K562 (cell line): ENCODE measurements at regions not wholly inside any gene's neighbourhood (a gene's known extent, or its start where the extent isn't known, plus 50 kb on each side); places are given as distances from the start of the nearest gene placed in this dataset.

ENCODE experiments used
- DEAF1 ChIP-seq: fragments of 450-650 bp; formaldehyde crosslinking; IDR thresholded peaks from 2 replicates; pipeline ENCODE4 v1.4.0; 2020; ENCODE audit warnings: mild to moderate bottlenecking, moderate library complexity
- EP300 ChIP-seq: IDR thresholded peaks from 2 replicates; pipeline ENCODE4 v1.6.1; 2012; ENCODE audit warnings: low read length, improper control_type of control experiment
- REST ChIP-seq, 2 experiments: fragments of 450-650 bp; formaldehyde crosslinking in 1 of 2; IDR thresholded peaks; 2 replicates each; pipeline versions ENCODE4 v1.4.0 to v1.6.1; 2014 to 2020; ENCODE audit warnings: mild to moderate bottlenecking in 2 of 2, borderline replicate concordance in 1 of 2, low read depth in 1 of 2
- STAG1 ChIP-seq: sonication (generic); formaldehyde crosslinking; IDR thresholded peaks from 2 replicates; pipeline ENCODE4 v1.5.0; 2020; ENCODE audit warnings: missing genetic modification reagents, borderline replicate concordance
- ZNF830 ChIP-seq: fragments of 250-450 bp; sonication (Bioruptor Pico); IDR thresholded peaks from 2 replicates; pipeline ENCODE4 v1.5.0; 2021; ENCODE audit warnings: mild to moderate bottlenecking

- peak; percentile 44; the same call in 1 of the 2 replicates for TF ChIP-seq REST (IDR thresholded peaks at IDR 0.05; ENCODE audit: borderline replicate concordance)
- TF ChIP-seq REST (CRISPR knock-in tag; IDR thresholded peaks at IDR 0.05; ENCODE audit: low read depth) = no peak
- peak; percentile 49; the same call in 1 of the 2 replicates for TF ChIP-seq DEAF1
- TF ChIP-seq STAG1 (CRISPR knock-in tag) = peak; percentile 42; the same call in 1 of the 2 replicates
- no peak for TF ChIP-seq ZNF830 (CRISPR knock-in tag)
- no peak for TF ChIP-seq EP300
Measured at GRCh38 chr4:181528570-181529184, 714.5 kb upstream of the TENM3 start (continued).
